ENCODE measurements at regions not wholly inside any gene's neighbourhood (a gene's known extent, or its start where the extent isn't known, plus 50 kb on each side); places are given as distances from the start of the nearest gene placed in this dataset.
"Not testable (repeated sequence)": the region's sequence is repeated elsewhere in the genome, so short reads cannot be mapped to it uniquely, and the experiment has no call there.

DNA sequence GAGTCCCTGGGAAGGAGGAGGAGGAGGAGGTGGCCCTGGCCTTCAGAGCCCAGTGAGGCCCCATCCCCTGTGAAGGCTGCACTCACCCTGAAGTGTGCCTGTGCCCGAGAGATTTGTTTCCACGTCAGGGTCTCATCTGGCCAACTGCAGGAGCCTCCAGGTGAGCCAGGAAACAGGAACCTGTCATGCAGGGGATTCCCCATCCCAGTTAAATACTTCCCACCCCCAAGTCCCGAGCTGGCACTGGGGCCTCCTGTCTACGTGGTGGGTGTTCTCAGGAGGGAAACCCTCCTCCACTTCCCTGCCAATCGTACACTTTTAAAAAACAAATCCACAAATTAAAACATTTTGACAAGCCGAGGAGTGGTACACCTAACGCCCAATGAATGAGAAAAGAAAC lies 50.9 kb upstream of the SFSWAP start:
- TF ChIP-seq CTCF (IDR thresholded peaks at IDR 0.05; ENCODE audit: insufficient read depth, low read length); POLR2AphosphoS5 (IDR thresholded peaks at IDR 0.05; ENCODE audit: low read depth); SPI1 (IDR thresholded peaks at IDR 0.05; ENCODE audit: borderline replicate concordance, low read depth); REST (IDR thresholded peaks at IDR 0.05; ENCODE audit: insufficient replicate concordance, low read depth); GABPA (IDR thresholded peaks at IDR 0.05; ENCODE audit: low read depth): not testable (repeated sequence)
